SK-N-SH (cell line): ENCODE measurements at regions not wholly inside any gene's neighbourhood (a gene's known extent, or its start where the extent isn't known, plus 50 kb on each side); places are given as distances from the start of the nearest gene placed in this dataset.

Experiments used
- CTCF ChIA-PET: fragments of 300-600, 350-600 bp; formaldehyde crosslinking; extraction: SDS; loops from one replicate; lab custom pipeline; 2021; lab: Yijun Ruan, JAX
- POLR2A ChIA-PET: fragments of 350-600 bp; sonication (Branson Sonifier 250); formaldehyde crosslinking; extraction: SDS; loops from one replicate; lab custom pipeline; 2020; ENCODE audit warnings: antibody characterized with exemption, inconsistent platforms; lab: Yijun Ruan, JAX
- DNase-seq: peaks from one replicate; pipeline ENCODE4 v3.0.0; 2012
- H2AFZ ChIP-seq: fragments of 200-600 bp; sonication (generic); 2 replicates; pipeline ENCODE4 v1.8.1; 2016; ENCODE audit warnings: antibody characterized with exemption, mild to moderate bottlenecking, low read depth
- H3F3A ChIP-seq: fragments of 200-600 bp; sonication (generic); replicated peaks from 2 replicates; pipeline ENCODE3; 2016; ENCODE audit warnings: antibody characterized with exemption, mild to moderate bottlenecking; ENCODE audit not compliant: insufficient read depth
- H3K27ac ChIP-seq, 2 experiments: fragments of 200-500 bp in 1 of 2; fragments of 200-600 bp in 1 of 2; sonication (Bioruptor generic) in 1 of 2; sonication (generic), shearing (Covaris generic) in 1 of 2; 2 replicates each; pipeline versions ENCODE4 v1.5.1 to v1.6.1; 2014 to 2016; ENCODE audit warnings: low read depth in 2 of 2, inconsistent platforms in 1 of 2, low read length in 1 of 2, mild to moderate bottlenecking in 1 of 2, mixed read lengths in 1 of 2
- H3K27me3 ChIP-seq: fragments of 200-600 bp; sonication (generic), shearing (Covaris generic); 2 replicates; pipeline ENCODE4 v1.6.1; 2016; ENCODE audit warnings: mixed run types; ENCODE audit not compliant: insufficient read depth
- H3K36me3 ChIP-seq, 2 experiments: fragments of 200-500 bp in 1 of 2; fragments of 200-600 bp in 1 of 2; sonication (Bioruptor generic) in 1 of 2; sonication (generic) in 1 of 2; replicated peaks in 1 of 2; 2 replicates each; pipeline versions ENCODE3 to v1.5.1; 2014 to 2016; ENCODE audit warnings: low read length in 1 of 2, mild to moderate bottlenecking in 1 of 2; ENCODE audit not compliant: insufficient read depth in 2 of 2, control insufficient read depth in 1 of 2
- H3K4me1 ChIP-seq, 2 experiments: fragments of 200-500 bp in 1 of 2; fragments of 200-600 bp in 1 of 2; sonication (Bioruptor generic) in 1 of 2; sonication (generic), shearing (Covaris generic) in 1 of 2; 2 replicates each; pipeline versions ENCODE4 v1.5.1 to v1.6.1; 2014 to 2016; ENCODE audit warnings: low read depth in 1 of 2, low read length in 1 of 2, mixed run types in 1 of 2; ENCODE audit not compliant: insufficient read depth in 2 of 2, control insufficient read depth in 1 of 2
- H3K4me2 ChIP-seq: fragments of 200-600 bp; sonication (generic), shearing (Covaris generic); 2 replicates; pipeline ENCODE4 v1.6.1; 2017; ENCODE audit warnings: mixed run types
- H3K4me3 ChIP-seq, 2 experiments: fragments of 200-500 bp in 1 of 2; fragments of 200-600 bp in 1 of 2; sonication (Bioruptor generic) in 1 of 2; sonication (generic), shearing (Covaris generic) in 1 of 2; 2 replicates each; pipeline versions ENCODE4 v1.5.1 to v1.8.1; 2014 to 2016; ENCODE audit warnings: low read depth in 2 of 2, inconsistent platforms in 1 of 2, low read length in 1 of 2, mild to moderate bottlenecking in 1 of 2, mixed read lengths in 1 of 2, moderate library complexity in 1 of 2
- H3K79me2 ChIP-seq: fragments of 200-600 bp; sonication (generic); 2 replicates; pipeline ENCODE4 v1.8.1; 2017; ENCODE audit warnings: mild to moderate bottlenecking; ENCODE audit not compliant: insufficient read depth
- H3K9ac ChIP-seq: fragments of 200-600 bp; sonication (generic); 2 replicates; pipeline ENCODE4 v1.6.1; 2017; ENCODE audit warnings: mixed run types
- H3K9me2 ChIP-seq: fragments of 200-600 bp; sonication (generic); 2 replicates; pipeline ENCODE4 v1.6.1; 2017; ENCODE audit warnings: mixed run types
- H3K9me3 ChIP-seq: fragments of 200-600 bp; sonication (generic); 2 replicates; pipeline ENCODE4 v1.6.1; 2017; ENCODE audit warnings: mixed run types, mild to moderate bottlenecking, moderate library complexity
- H4K20me1 ChIP-seq: fragments of 200-600 bp; sonication (generic); 2 replicates; pipeline ENCODE4 v1.6.1; 2017; ENCODE audit warnings: mild to moderate bottlenecking, mixed run types; ENCODE audit not compliant: insufficient read depth
- CHD2 ChIP-seq: fragments of 150-350 bp; IDR thresholded peaks from 2 replicates; pipeline ENCODE4 v1.6.1; 2018; ENCODE audit warnings: low read length; ENCODE audit not compliant: partially characterized antibody
- FOSL2 ChIP-seq: IDR thresholded peaks from 2 replicates; pipeline ENCODE4 v1.4.0; 2012; ENCODE audit warnings: low read depth, mild to moderate bottlenecking, moderate library complexity, borderline replicate concordance
- FOXJ3 ChIP-seq: sonication (generic); formaldehyde crosslinking; IDR thresholded peaks from 2 replicates; pipeline ENCODE4 v1.5.1; 2020; ENCODE audit warnings: mild to moderate bottlenecking, missing genetic modification reagents
- FOXM1 ChIP-seq: IDR thresholded peaks from 2 replicates; pipeline ENCODE4 v1.4.0; 2012; ENCODE audit warnings: low read depth, mild to moderate bottlenecking
- GATA2 ChIP-seq: sonication (generic); formaldehyde crosslinking; IDR thresholded peaks from 2 replicates; pipeline ENCODE4 v1.5.0; 2020; ENCODE audit warnings: mild to moderate bottlenecking, missing genetic modification reagents
- JUND ChIP-seq: IDR thresholded peaks from 2 replicates; pipeline ENCODE4 v1.4.0; 2012
- MEF2A ChIP-seq: IDR thresholded peaks from 2 replicates; pipeline ENCODE4 v1.4.0; 2012; ENCODE audit warnings: low read depth, borderline replicate concordance
- NRF1 ChIP-seq: IDR thresholded peaks from 2 replicates; pipeline ENCODE4 v1.6.1; 2012; ENCODE audit warnings: low read depth, mild to moderate bottlenecking, low read length
- RAD21 ChIP-seq: IDR thresholded peaks from 2 replicates; pipeline ENCODE4 v1.6.1; 2012; ENCODE audit warnings: mild to moderate bottlenecking, low read length
- RCOR1 ChIP-seq: fragments of 150-350 bp; IDR thresholded peaks from 2 replicates; pipeline ENCODE4 v1.6.1; 2017; ENCODE audit warnings: antibody characterized with exemption, low read length
- RFX5 ChIP-seq: IDR thresholded peaks from 2 replicates; pipeline ENCODE4 v1.6.1; 2012; ENCODE audit warnings: mild to moderate bottlenecking, improper control_type of control experiment, low read length
- WGBS: methylation state at CpG from one replicate; pipeline ENCODE4 v1.1.6; 2017; ENCODE audit warnings: low lambda C conversion rate; 5-methylcytosine and 5-hydroxymethylcytosine counted together
- TF ChIP-seq, protein P1 (sequence below): fragments of 200-600 bp; sonication (generic); IDR thresholded peaks from 2 replicates; pipeline ENCODE4 v1.6.1; 2017; ENCODE audit warnings: antibody characterized with exemption, mild to moderate bottlenecking, moderate library complexity
- TF ChIP-seq, protein P2 (sequence below): fragments of 150-350 bp; IDR thresholded peaks from 2 replicates; pipeline ENCODE4 v1.6.1; 2017; ENCODE audit warnings: antibody characterized with exemption, low read length, low read depth, borderline replicate concordance

DNA sequence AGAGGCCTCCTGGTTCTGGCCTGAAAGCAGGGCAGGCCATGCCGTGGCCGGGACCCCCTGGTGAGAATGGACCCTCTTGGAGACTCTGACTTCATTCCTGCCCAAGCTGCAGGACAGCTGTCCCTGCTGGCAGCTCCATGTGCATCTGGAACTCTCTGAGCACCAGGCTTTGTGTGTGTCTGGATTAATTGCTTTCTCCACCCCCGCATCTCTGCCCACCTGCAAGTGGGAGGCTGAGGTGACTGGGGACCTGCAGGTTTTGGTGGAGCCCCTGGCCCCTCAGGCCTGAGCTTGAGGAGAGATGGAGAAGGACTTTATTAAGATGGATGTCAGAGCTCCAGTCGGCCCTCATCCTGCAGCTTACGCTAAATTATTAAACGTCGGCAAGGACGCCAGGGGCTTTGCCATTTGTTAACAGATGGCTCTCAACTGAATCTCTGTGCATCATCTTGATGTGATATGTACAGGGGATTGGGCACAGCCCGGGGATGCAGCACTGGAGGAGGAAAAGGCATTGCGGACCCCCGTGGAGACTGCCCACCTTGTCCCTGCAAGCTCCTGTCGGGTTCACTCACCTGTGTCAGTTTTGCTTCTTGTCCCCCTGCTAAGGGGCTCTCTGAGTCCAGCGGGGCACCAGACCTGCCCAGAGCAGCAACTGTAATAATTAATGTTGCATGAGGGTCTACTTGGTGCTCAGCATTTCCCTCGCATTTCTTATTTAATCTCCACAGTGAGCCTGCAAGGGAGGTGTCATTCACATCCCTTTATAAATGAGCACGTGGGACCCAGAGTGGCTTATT lies 154.1 kb upstream of the RPL38 start:
- H3K4me2 ChIP-seq, result no peak overlapping the region

DNA sequence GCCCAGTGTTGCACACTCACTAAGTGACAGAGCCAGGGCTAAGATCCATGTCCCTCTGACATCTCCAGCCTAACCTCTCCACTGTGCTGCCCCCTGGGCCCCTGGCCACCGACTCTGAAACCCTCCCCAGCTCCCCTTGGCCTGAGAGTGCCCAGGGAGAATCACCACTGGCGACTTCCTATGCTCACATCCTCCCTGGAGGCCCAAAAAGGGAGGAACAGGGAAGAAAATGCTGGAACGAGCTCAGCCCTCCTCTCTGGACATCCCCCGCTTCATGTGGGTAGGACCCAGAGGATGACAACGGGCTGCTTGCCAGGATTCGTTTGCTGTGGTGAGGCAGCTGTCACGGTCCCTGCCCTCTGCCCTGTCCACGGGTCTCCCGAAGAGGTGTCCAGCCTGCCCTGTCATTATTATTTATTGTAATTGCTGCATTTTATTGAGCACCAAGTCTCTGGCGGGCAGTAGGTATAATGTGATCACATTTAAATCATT lies 153.5 kb upstream of the RPL38 start:
- H3K4me2 ChIP-seq, result no peak overlapping the region
- H3K9ac ChIP-seq, result no peak overlapping the region
- no peak for DNase-seq
- H3K79me2 ChIP-seq, result no peaks in the 10 kb centered on the region
- ChIA-PET POLR2A (no interaction called here), CTCF (interaction anchor here (0.7 to 2.5 kb wide), 7 partner anchors 9 to 85 kb away, joined by 3 to 10 read pairs (median 6); no protein-coding TSS in a partner anchor)
- no peaks in the 10 kb centered on the region for H3K36me3 ChIP-seq
- peaks cover 0 to 18% of the 10 kb centered on the region in 2 experiments; a peak in 1 of 4 replicates for H3K4me1 ChIP-seq
- no peak overlapping the region for H2AFZ ChIP-seq
- no peaks in the 10 kb centered on the region for H3F3A ChIP-seq
- no peak overlapping the region for H3K27ac ChIP-seq
- 28% methylated on average over 8 of the region's 10 CpGs for WGBS
- H3K9me3 ChIP-seq, result no peaks in the 10 kb centered on the region
- no peaks in the 10 kb centered on the region for H4K20me1 ChIP-seq
- no peak for TF ChIP-seq FOSL2
- TF ChIP-seq RFX5, result no peak
- TF ChIP-seq GATA2, result no peak
- TF ChIP-seq JUND, result no peak
- no peak for TF ChIP-seq FOXM1
- TF ChIP-seq, protein P1, sequence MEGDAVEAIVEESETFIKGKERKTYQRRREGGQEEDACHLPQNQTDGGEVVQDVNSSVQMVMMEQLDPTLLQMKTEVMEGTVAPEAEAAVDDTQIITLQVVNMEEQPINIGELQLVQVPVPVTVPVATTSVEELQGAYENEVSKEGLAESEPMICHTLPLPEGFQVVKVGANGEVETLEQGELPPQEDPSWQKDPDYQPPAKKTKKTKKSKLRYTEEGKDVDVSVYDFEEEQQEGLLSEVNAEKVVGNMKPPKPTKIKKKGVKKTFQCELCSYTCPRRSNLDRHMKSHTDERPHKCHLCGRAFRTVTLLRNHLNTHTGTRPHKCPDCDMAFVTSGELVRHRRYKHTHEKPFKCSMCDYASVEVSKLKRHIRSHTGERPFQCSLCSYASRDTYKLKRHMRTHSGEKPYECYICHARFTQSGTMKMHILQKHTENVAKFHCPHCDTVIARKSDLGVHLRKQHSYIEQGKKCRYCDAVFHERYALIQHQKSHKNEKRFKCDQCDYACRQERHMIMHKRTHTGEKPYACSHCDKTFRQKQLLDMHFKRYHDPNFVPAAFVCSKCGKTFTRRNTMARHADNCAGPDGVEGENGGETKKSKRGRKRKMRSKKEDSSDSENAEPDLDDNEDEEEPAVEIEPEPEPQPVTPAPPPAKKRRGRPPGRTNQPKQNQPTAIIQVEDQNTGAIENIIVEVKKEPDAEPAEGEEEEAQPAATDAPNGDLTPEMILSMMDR, result no peak
- no peak for TF ChIP-seq MEF2A
- TF ChIP-seq NRF1, result no peak
- no peak for TF ChIP-seq FOXJ3 (CRISPR knock-in tag)
- H3K27me3 ChIP-seq, result no peaks in the 10 kb centered on the region
- H3K4me3 ChIP-seq, result no peak overlapping the region
- no peaks in the 10 kb centered on the region for H3K9me2 ChIP-seq

More for the DNA sequence above, 154.1 kb upstream of the RPL38 start:
- H3K4me3 ChIP-seq, result no peak overlapping the region
- H2AFZ ChIP-seq, result no peak overlapping the region
- no peak overlapping the region for H3K27ac ChIP-seq
- H3K4me1 ChIP-seq, result peaks cover 0 to 18% of the 10 kb centered on the region in 2 experiments; a peak in 1 of 4 replicates
- ChIA-PET CTCF (interaction anchor here (0.8 to 2.5 kb wide), 9 partner anchors 8 to 69 kb away, joined by 3 to 10 read pairs (median 6); no protein-coding TSS in a partner anchor), POLR2A (no interaction called here)
- H3F3A ChIP-seq, result no peaks in the 10 kb centered on the region
- peak; percentile 36 for DNase-seq
- H3K79me2 ChIP-seq, result no peaks in the 10 kb centered on the region
- 48% methylated on average over 15 of the region's 15 CpGs for WGBS
- H3K9me3 ChIP-seq, result 0 out of 2 replicates have a peak, but pooled peaks cover 3% of the 10 kb centered on the region
- H3K9ac ChIP-seq, result no peak overlapping the region
- no peaks in the 10 kb centered on the region for H3K27me3 ChIP-seq
- TF ChIP-seq RCOR1 (no peak), RAD21 (no peak), CHD2 (no peak), JUND (no peak)
- TF ChIP-seq, protein P2, sequence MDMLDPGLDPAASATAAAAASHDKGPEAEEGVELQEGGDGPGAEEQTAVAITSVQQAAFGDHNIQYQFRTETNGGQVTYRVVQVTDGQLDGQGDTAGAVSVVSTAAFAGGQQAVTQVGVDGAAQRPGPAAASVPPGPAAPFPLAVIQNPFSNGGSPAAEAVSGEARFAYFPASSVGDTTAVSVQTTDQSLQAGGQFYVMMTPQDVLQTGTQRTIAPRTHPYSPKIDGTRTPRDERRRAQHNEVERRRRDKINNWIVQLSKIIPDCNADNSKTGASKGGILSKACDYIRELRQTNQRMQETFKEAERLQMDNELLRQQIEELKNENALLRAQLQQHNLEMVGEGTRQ, result no peak
- no peaks in the 10 kb centered on the region for H3K9me2 ChIP-seq
- H4K20me1 ChIP-seq, result no peaks in the 10 kb centered on the region
- H3K36me3 ChIP-seq, result no peaks in the 10 kb centered on the region
